ENCODE measurements at regions not wholly inside any gene's neighbourhood (a gene's known extent, or its start where the extent isn't known, plus 50 kb on each side); places are given as distances from the start of the nearest gene placed in this dataset.

- TF ChIP-seq, protein P1, sequence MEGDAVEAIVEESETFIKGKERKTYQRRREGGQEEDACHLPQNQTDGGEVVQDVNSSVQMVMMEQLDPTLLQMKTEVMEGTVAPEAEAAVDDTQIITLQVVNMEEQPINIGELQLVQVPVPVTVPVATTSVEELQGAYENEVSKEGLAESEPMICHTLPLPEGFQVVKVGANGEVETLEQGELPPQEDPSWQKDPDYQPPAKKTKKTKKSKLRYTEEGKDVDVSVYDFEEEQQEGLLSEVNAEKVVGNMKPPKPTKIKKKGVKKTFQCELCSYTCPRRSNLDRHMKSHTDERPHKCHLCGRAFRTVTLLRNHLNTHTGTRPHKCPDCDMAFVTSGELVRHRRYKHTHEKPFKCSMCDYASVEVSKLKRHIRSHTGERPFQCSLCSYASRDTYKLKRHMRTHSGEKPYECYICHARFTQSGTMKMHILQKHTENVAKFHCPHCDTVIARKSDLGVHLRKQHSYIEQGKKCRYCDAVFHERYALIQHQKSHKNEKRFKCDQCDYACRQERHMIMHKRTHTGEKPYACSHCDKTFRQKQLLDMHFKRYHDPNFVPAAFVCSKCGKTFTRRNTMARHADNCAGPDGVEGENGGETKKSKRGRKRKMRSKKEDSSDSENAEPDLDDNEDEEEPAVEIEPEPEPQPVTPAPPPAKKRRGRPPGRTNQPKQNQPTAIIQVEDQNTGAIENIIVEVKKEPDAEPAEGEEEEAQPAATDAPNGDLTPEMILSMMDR (IDR thresholded peaks at IDR 0.05) = no peak
- TF ChIP-seq POLR2A (IDR thresholded peaks at IDR 0.05; ENCODE audit: low read depth) = no peak
These were observed 66.1 kb upstream of the TSHZ3 start for GRCh38 chr19:31415322-31415721.

Measured in esophagus muscularis mucosa (tissue), 3 donors.